ENCODE measurements at regions not wholly inside any gene's neighbourhood (a gene's known extent, or its start where the extent isn't known, plus 50 kb on each side); places are given as distances from the start of the nearest gene placed in this dataset.

GRCh38 chr6:88520017-88520338 lies 353.8 kb upstream of the CNR1 start:
- no peak for TF ChIP-seq CTCF (IDR thresholded peaks at IDR 0.05 in 2 of 3, conservative IDR thresholded peaks at IDR 0.05 in 1 of 3; ENCODE audit: control insufficient read depth in 2 of 3, extremely low read depth in 1 of 3, insufficient read depth in 1 of 3, low read depth in 3 of 3, low read length in 3 of 3)
- no peak for TF ChIP-seq NBN (IDR thresholded peaks at IDR 0.05)
- no peak for TF ChIP-seq ZZZ3 (IDR thresholded peaks at IDR 0.05; ENCODE audit: control insufficient read depth, insufficient read length, low read depth)
- no peak for TF ChIP-seq MEF2B (IDR thresholded peaks at IDR 0.05; ENCODE audit: partially characterized antibody, poor library complexity, severe bottlenecking)
- TF ChIP-seq JUND (IDR thresholded peaks at IDR 0.05; ENCODE audit: low read depth, low read length): no peak
- no peak for TF ChIP-seq CBFB (IDR thresholded peaks at IDR 0.05; ENCODE audit: low read depth)
